Gastrocnemius medialis (tissue), 4 donors: ENCODE measurements at regions not wholly inside any gene's neighbourhood (a gene's known extent, or its start where the extent isn't known, plus 50 kb on each side); places are given as distances from the start of the nearest gene placed in this dataset.

Experiments
- ATAC-seq, 2 donors: fragments of 150-250 bp; one replicate each; pipeline ENCODE4 v1.9.1; 2016
- DNase-seq, 2 donors: peaks; one replicate each; pipeline ENCODE4 v3.0.0-alpha.2; 2019
- H3K27ac ChIP-seq, 4 donors: fragments of 200-600 bp; sonication (generic); 1 replicate in 1 of 4; 2 replicates in 3 of 4; pipeline ENCODE4 v1.5.1; 2016 to 2018; ENCODE audit warnings: mild to moderate bottlenecking in 2 of 4, moderate library complexity in 1 of 4
- H3K27me3 ChIP-seq, 3 donors: fragments of 200-600 bp; sonication (generic) in 2 of 3; 1 replicate in 1 of 3; 2 replicates in 2 of 3; pipeline versions ENCODE4 v1.5.1 to v1.6.0; 2016 to 2019; ENCODE audit warnings: mild to moderate bottlenecking in 1 of 3, moderate library complexity in 1 of 3
- H3K36me3 ChIP-seq, 2 donors: fragments of 200-600 bp; sonication (generic) in 1 of 2; one replicate each; pipeline ENCODE4 v1.5.1; 2017 to 2018
- H3K4me1 ChIP-seq, 2 donors: fragments of 200-600 bp; sonication (generic) in 1 of 2; one replicate each; pipeline ENCODE4 v1.5.1; 2016 to 2017; ENCODE audit warnings: mild to moderate bottlenecking in 2 of 2
- H3K4me3 ChIP-seq, 4 donors: fragments of 200-600 bp; sonication (generic) in 3 of 4; 1 replicate in 1 of 4; 2 replicates in 3 of 4; pipeline ENCODE4 v1.5.1; 2016 to 2019; ENCODE audit warnings: mild to moderate bottlenecking in 2 of 4
- H3K9me3 ChIP-seq, 3 donors: fragments of 200-600 bp; sonication (generic) in 2 of 3; 1 replicate in 1 of 3; 2 replicates in 2 of 3; pipeline ENCODE4 v1.5.1; 2016 to 2019
- POLR2A ChIP-seq, 2 donors: fragments of 450-650 bp; IDR thresholded peaks; one replicate each; pipeline ENCODE4 v1.6.1; 2017; ENCODE audit warnings: antibody characterized with exemption in 2 of 2, mild to moderate bottlenecking in 2 of 2, moderate library complexity in 2 of 2
- in situ Hi-C, 4 donors: fragments of 200-750 bp; cut with MboI; loops; one replicate each; pipeline versions ENCODE4 v1.15.0 to v1.8.0; 2017; ENCODE audit warnings: low sequenced_read_pairs in 4 of 4
- intact Hi-C: fragments of 100-400 bp; cut with DNase I; formaldehyde crosslinking; loops from one replicate; pipeline ENCODE4 v1.15.1; 2023; ENCODE audit warnings: low total_unique reads
- TF ChIP-seq, protein P1 (sequence below), 5 experiments: fragments of 450-650 bp in 3 of 5; fragments of 200-600 bp in 2 of 5; sonication (generic) in 2 of 5; IDR thresholded peaks in 4 of 5; conservative IDR thresholded peaks in 1 of 5; 1 replicate in 4 of 5; 2 replicates in 1 of 5; pipeline ENCODE4 v1.5.1; 2016 to 2019; ENCODE audit warnings: antibody characterized with exemption in 5 of 5, mild to moderate bottlenecking in 3 of 5, moderate library complexity in 3 of 5

DNA sequence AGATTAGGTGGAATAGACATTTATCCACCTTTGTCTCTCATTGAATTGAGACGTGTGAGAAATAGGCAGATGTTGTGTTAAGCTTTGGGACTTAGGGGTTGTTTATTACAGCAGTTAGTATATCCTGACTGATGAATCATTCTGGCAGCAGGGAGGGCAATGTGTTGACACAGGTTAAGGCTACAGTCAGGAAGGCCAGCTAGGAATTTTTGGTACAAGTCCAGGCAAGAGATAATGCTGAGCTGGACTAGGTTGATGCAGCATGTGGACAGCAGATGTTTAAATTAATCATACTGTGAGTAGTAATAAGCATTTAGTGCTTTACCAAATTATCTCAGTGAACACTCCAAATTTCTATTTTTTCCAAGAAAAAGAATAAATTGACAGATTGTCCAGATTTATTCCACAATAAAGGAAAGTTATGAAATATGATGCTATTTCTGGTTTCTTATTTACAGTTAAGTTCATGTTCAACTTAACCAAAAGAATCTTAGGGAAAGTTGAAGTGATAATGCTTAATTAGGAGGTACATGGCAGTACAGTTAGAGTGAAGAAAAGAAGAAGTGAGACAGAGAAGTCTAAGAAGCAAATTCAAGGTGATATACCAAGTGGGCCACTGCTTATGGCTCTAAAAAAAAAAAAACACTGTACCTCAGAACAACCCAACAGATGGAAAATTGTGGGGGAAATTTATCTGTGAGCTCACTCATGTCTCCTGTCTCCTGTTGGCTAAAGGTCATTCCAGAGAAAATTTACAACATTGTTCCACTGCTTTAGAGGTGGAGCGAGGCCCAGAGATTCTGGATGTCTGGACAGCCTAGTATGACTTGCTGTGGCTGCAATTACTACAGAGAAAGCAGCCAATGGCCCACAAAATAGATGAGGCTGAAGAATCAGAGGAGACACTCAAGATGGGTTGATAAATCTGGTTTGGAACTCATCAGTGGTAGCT, 102.7 kb upstream of the C21orf91 start:
- Histone ChIP-seq H3K27ac (no peak overlapping the region), H3K27me3 (no peaks in the 10 kb centered on the region), H3K36me3 (no peaks in the 10 kb centered on the region), H3K4me3 (no peak overlapping the region), H3K9me3 (no peaks in the 10 kb centered on the region), H3K4me1 (no peaks in the 10 kb centered on the region)
- ATAC-seq: peak; percentile 41 to 70
- in situ Hi-C loops: loop anchor here in 1 of 4 donors (10.0 kb wide), 1 partner anchor 247 kb away; no protein-coding TSS in a partner anchor
- peak; percentile 15 to 22 for DNase-seq
- intact Hi-C loops: loop anchor here (10.0 kb wide), 1 partner anchor 307 kb away; the partner anchor contains the start of gene BTG3
- TF ChIP-seq, protein P1, sequence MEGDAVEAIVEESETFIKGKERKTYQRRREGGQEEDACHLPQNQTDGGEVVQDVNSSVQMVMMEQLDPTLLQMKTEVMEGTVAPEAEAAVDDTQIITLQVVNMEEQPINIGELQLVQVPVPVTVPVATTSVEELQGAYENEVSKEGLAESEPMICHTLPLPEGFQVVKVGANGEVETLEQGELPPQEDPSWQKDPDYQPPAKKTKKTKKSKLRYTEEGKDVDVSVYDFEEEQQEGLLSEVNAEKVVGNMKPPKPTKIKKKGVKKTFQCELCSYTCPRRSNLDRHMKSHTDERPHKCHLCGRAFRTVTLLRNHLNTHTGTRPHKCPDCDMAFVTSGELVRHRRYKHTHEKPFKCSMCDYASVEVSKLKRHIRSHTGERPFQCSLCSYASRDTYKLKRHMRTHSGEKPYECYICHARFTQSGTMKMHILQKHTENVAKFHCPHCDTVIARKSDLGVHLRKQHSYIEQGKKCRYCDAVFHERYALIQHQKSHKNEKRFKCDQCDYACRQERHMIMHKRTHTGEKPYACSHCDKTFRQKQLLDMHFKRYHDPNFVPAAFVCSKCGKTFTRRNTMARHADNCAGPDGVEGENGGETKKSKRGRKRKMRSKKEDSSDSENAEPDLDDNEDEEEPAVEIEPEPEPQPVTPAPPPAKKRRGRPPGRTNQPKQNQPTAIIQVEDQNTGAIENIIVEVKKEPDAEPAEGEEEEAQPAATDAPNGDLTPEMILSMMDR (IDR thresholded peaks at IDR 0.05 in 4 of 5, conservative IDR thresholded peaks at IDR 0.05 in 1 of 5): no peak
- TF ChIP-seq POLR2A (IDR thresholded peaks at IDR 0.05): no peak

GRCh38 chr21:17915976-17916375, 96.8 kb upstream of the C21orf91 start:
- Histone ChIP-seq H3K27ac (no peak overlapping the region), H3K4me1 (no peaks in the 10 kb centered on the region), H3K4me3 (no peak overlapping the region), H3K27me3 (no peaks in the 10 kb centered on the region), H3K9me3 (no peaks in the 10 kb centered on the region), H3K36me3 (no peaks in the 10 kb centered on the region)
- DNase-seq (no peak), ATAC-seq (no peak)
- in situ Hi-C loops (loop anchor here in 1 of 4 donors (10.0 kb wide), 1 partner anchor 241 kb away; no protein-coding TSS in a partner anchor), intact Hi-C loops (no loop called here)
- TF ChIP-seq, protein P1 (IDR thresholded peaks at IDR 0.05 in 4 of 5, conservative IDR thresholded peaks at IDR 0.05 in 1 of 5): no peak
- no peak for TF ChIP-seq POLR2A (IDR thresholded peaks at IDR 0.05)

GRCh38 chr21:17911628-17912027, 92.5 kb upstream of the C21orf91 start:
- DNase-seq (no peak), ATAC-seq (no peak)
- Histone ChIP-seq H3K36me3 (no peaks in the 10 kb centered on the region), H3K4me3 (no peak overlapping the region), H3K27me3 (no peaks in the 10 kb centered on the region), H3K9me3 (no peaks in the 10 kb centered on the region), H3K27ac (no peak overlapping the region), H3K4me1 (no peaks in the 10 kb centered on the region)
- intact Hi-C loops (no loop called here), in situ Hi-C loops (loop anchor here in 1 of 4 donors (10.0 kb wide), 1 partner anchor 237 kb away; no protein-coding TSS in a partner anchor)
- no peak for TF ChIP-seq POLR2A (IDR thresholded peaks at IDR 0.05)
- TF ChIP-seq, protein P1 (IDR thresholded peaks at IDR 0.05 in 4 of 5, conservative IDR thresholded peaks at IDR 0.05 in 1 of 5): no peak

GRCh38 chr21:17903929-17904639, 84.9 kb upstream of the C21orf91 start:
- in situ Hi-C loops (loop anchor here in 1 of 4 donors (10.0 kb wide), 1 partner anchor 229 kb away; no protein-coding TSS in a partner anchor), intact Hi-C loops (loop anchor here (2.0 kb wide), 1 partner anchor 225 kb away; no protein-coding TSS in a partner anchor)
- DNase-seq: no peak

More at GRCh38 chr21:17903929-17904639, 84.9 kb upstream of the C21orf91 start:
- Histone ChIP-seq H3K4me1 (peaks cover 0 to 7% of the 10 kb centered on the region in 2 donors), H3K9me3 (no peaks in the 10 kb centered on the region), H3K27ac (no peak overlapping the region), H3K4me3 (no peak overlapping the region), H3K36me3 (no peaks in the 10 kb centered on the region), H3K27me3 (no peaks in the 10 kb centered on the region)
- TF ChIP-seq, protein P1 (IDR thresholded peaks at IDR 0.05 in 4 of 5, conservative IDR thresholded peaks at IDR 0.05 in 1 of 5): no peak
- TF ChIP-seq POLR2A (IDR thresholded peaks at IDR 0.05): no peak
- ATAC-seq: no peak
